NCI-H1436 (cell line): ENCODE measurements at regions not wholly inside any gene's neighbourhood (a gene's known extent, or its start where the extent isn't known, plus 50 kb on each side); places are given as distances from the start of the nearest gene placed in this dataset.

Source experiments
- DNase-seq: peaks from one replicate; lab custom pipeline; 2025; lab: John Stamatoyannopoulos, UW

- no peak for DNase-seq
Observed at GRCh38 chr20:52490711-52491430, 299.3 kb upstream of the ZFP64 start.

- no peak for DNase-seq
Observed at GRCh38 chr20:52484438-52484837, 292.9 kb upstream of the ZFP64 start.

- DNase-seq: no peak
Observed at GRCh38 chr20:52483382-52483781, 291.8 kb upstream of the ZFP64 start.

- no peak for DNase-seq
Observed at GRCh38 chr20:52482044-52482443, 290.5 kb upstream of the ZFP64 start.

GRCh38 chr20:52481443-52481842, 289.9 kb upstream of the ZFP64 start:
- no peak for DNase-seq

GRCh38 chr20:52476074-52476750, 284.6 kb upstream of the ZFP64 start:
- DNase-seq: no peak

GRCh38 chr20:52473186-52473585, 281.6 kb upstream of the ZFP64 start:
- no peak for DNase-seq

GRCh38 chr20:52470561-52470960, 279.0 kb upstream of the ZFP64 start:
- no peak for DNase-seq

- no peak for DNase-seq
Observed at GRCh38 chr20:52469128-52469527, 277.5 kb upstream of the ZFP64 start.

- DNase-seq: no peak
Observed at GRCh38 chr20:52465991-52466390, 274.4 kb upstream of the ZFP64 start.

GRCh38 chr20:52461582-52461981, 270.0 kb upstream of the ZFP64 start:
- no peak for DNase-seq

GRCh38 chr20:52459150-52459549, 267.6 kb upstream of the ZFP64 start:
- no peak for DNase-seq

GRCh38 chr20:52457826-52458225, 266.2 kb upstream of the ZFP64 start:
- no peak for DNase-seq

GRCh38 chr20:52454660-52455059, 263.1 kb upstream of the ZFP64 start:
- no peak for DNase-seq

- DNase-seq: no peak
Observed at GRCh38 chr20:52448513-52449232, 257.1 kb upstream of the ZFP64 start.

GRCh38 chr20:52447225-52447551, 255.6 kb upstream of the ZFP64 start:
- DNase-seq: no peak

- DNase-seq: no peak
Observed at GRCh38 chr20:52446421-52447224, 255.0 kb upstream of the ZFP64 start.

GRCh38 chr20:52444455-52444854, 252.9 kb upstream of the ZFP64 start:
- DNase-seq: no peak

GRCh38 chr20:52443874-52444273, 252.3 kb upstream of the ZFP64 start:
- DNase-seq: no peak

GRCh38 chr20:52441710-52442109, 250.1 kb upstream of the ZFP64 start:
- DNase-seq: no peak

GRCh38 chr20:52439375-52439774, 247.8 kb upstream of the ZFP64 start:
- DNase-seq: no peak

- DNase-seq: no peak
Observed at GRCh38 chr20:52438326-52438963, 246.9 kb upstream of the ZFP64 start.
